K562 (cell line): ENCODE measurements at regions not wholly inside any gene's neighbourhood (a gene's known extent, or its start where the extent isn't known, plus 50 kb on each side); places are given as distances from the start of the nearest gene placed in this dataset.

ENCODE experiments used
- CTCF ChIP-seq, 3 experiments: IDR thresholded peaks in 2 of 3; conservative IDR thresholded peaks in 1 of 3; 2 replicates each; pipeline ENCODE4 v1.5.1; 2011 to 2012; ENCODE audit warnings: low read length in 3 of 3, mild to moderate bottlenecking in 3 of 3, control low read depth in 2 of 3, improper control_type of control experiment in 1 of 3, inconsistent platforms in 1 of 3, low read depth in 1 of 3, mixed read lengths in 1 of 3, moderate library complexity in 1 of 3; ENCODE audit not compliant: insufficient read depth in 2 of 3
- GATA2 ChIP-seq: sonication (generic); formaldehyde crosslinking; IDR thresholded peaks from 2 replicates; pipeline ENCODE4 v1.4.0; 2020; ENCODE audit warnings: mild to moderate bottlenecking, missing genetic modification reagents
- NRF1 ChIP-seq, 2 experiments: fragments of 450-650 bp; IDR thresholded peaks in 1 of 2; conservative IDR thresholded peaks in 1 of 2; 2 replicates each; pipeline ENCODE4 v1.6.1; 2014; ENCODE audit warnings: mild to moderate bottlenecking in 2 of 2
- POLR2A ChIP-seq: fragments of 450-650 bp; conservative IDR thresholded peaks from 2 replicates; pipeline ENCODE4 v1.6.1; 2016
- ZNF274 ChIP-seq: IDR thresholded peaks from 2 replicates; pipeline ENCODE4 v1.6.1; 2011; ENCODE audit warnings: low read depth, mild to moderate bottlenecking, low read length, moderate library complexity, borderline replicate concordance

GRCh38 chr9:130770679-130771442 is 64.2 kb upstream of the ABL1 start:
- TF ChIP-seq CTCF (IDR thresholded peaks at IDR 0.05 in 2 of 3, conservative IDR thresholded peaks at IDR 0.05 in 1 of 3; ENCODE audit: insufficient read depth in 2 of 3, low read depth in 1 of 3, low read length in 3 of 3) (no peak), ZNF274 (no peak), GATA2 (CRISPR knock-in tag) (no peak), POLR2A (no peak), NRF1 (conservative IDR thresholded peaks at IDR 0.05 in 1 of 2, IDR thresholded peaks at IDR 0.05 in 1 of 2) (no peak)
